ENCODE measurements at regions not wholly inside any gene's neighbourhood (a gene's known extent, or its start where the extent isn't known, plus 50 kb on each side); places are given as distances from the start of the nearest gene placed in this dataset.

GRCh38 chr18:64234321-64234720 lies 85.4 kb upstream of the LINC00305 start:
- no peak for DNase-seq
- intact Hi-C loops (cut with DNase I) = no loop called here

- no peak for DNase-seq
- intact Hi-C loops (cut with DNase I) = no loop called here
Measured at GRCh38 chr18:64233851-64234250, 85.0 kb upstream of the LINC00305 start.

GRCh38 chr18:64220941-64221340 lies 72.1 kb upstream of the LINC00305 start:
- DNase-seq = no peak
- intact Hi-C loops (cut with DNase I) = no loop called here

- DNase-seq = no peak
- intact Hi-C loops (cut with DNase I) = no loop called here
Measured at GRCh38 chr18:64219517-64219916, 70.6 kb upstream of the LINC00305 start.

- intact Hi-C loops (cut with DNase I) = no loop called here
- DNase-seq = no peak
Measured at GRCh38 chr18:64210401-64210949, 61.6 kb upstream of the LINC00305 start.

GRCh38 chr18:64208516-64208915 lies 59.6 kb upstream of the LINC00305 start:
- DNase-seq = no peak
- intact Hi-C loops (cut with DNase I) = no loop called here

- intact Hi-C loops (cut with DNase I) = no loop called here
- no peak for DNase-seq
Measured at GRCh38 chr18:64207820-64208219, 58.9 kb upstream of the LINC00305 start.

GRCh38 chr18:64203295-64203694 lies 54.4 kb upstream of the LINC00305 start:
- intact Hi-C loops (cut with DNase I) = no loop called here
- DNase-seq = no peak

- DNase-seq = no peak
- intact Hi-C loops (cut with DNase I) = no loop called here
Measured at GRCh38 chr18:64202863-64203262, 54.0 kb upstream of the LINC00305 start.

- no peak for DNase-seq
- intact Hi-C loops (cut with DNase I) = no loop called here
Measured at GRCh38 chr18:64202210-64202836, 53.4 kb upstream of the LINC00305 start.

GRCh38 chr18:64201781-64202180 lies 52.9 kb upstream of the LINC00305 start:
- no peak for DNase-seq
- intact Hi-C loops (cut with DNase I) = no loop called here

GRCh38 chr18:64199581-64199980 lies 50.7 kb upstream of the LINC00305 start:
- intact Hi-C loops (cut with DNase I) = no loop called here
- DNase-seq = no peak

All from posterior cingulate gyrus (tissue), 11 donors.